Peyer's patch (tissue), 4 donors: ENCODE measurements at regions not wholly inside any gene's neighbourhood (a gene's known extent, or its start where the extent isn't known, plus 50 kb on each side); places are given as distances from the start of the nearest gene placed in this dataset.

Experiments
- POLR2A ChIP-seq, 2 donors: fragments of 450-650 bp; IDR thresholded peaks; one replicate each; pipeline ENCODE4 v1.5.1; 2017; ENCODE audit warnings: antibody characterized with exemption in 2 of 2, mild to moderate bottlenecking in 2 of 2, moderate library complexity in 2 of 2
- TF ChIP-seq, protein P1 (sequence below), 6 experiments: fragments of 450-650 bp in 4 of 6; fragments of 200-600 bp in 2 of 6; sonication (generic) in 1 of 6; IDR thresholded peaks; one replicate each; pipeline ENCODE4 v1.5.1; 2017 to 2019; ENCODE audit warnings: antibody characterized with exemption in 6 of 6, mild to moderate bottlenecking in 3 of 6, moderate library complexity in 1 of 6

DNA sequence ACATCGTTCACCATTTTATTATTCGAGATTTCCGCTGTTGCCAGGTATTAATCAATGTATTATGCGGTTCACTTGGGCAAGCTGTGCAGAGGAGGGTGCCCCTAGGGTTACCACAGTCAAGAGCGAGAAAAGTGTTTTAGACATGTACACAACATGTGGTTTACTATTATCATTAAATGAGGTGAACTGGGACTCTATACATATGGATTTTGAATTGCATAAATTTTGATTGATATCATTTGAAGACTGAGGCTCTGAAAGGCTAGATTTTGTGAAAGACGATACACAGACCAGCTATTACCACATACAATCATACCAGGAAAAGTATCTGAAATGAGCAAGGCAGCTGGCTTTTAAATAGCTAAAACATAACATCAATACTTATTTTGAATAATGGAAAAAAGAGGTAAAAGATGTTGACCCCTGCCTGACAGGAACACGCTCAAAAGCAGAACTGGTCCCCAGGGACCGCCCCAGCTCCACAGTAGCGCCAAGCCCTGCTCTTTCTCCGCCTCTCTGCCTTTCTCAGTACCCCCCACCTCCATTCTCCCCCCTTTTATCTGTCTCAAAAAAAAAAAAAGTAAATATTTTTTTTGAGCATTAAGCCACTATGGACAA is 413.4 kb upstream of the MKI67 start:
- TF ChIP-seq POLR2A (IDR thresholded peaks at IDR 0.05) = no peak
- TF ChIP-seq, protein P1, sequence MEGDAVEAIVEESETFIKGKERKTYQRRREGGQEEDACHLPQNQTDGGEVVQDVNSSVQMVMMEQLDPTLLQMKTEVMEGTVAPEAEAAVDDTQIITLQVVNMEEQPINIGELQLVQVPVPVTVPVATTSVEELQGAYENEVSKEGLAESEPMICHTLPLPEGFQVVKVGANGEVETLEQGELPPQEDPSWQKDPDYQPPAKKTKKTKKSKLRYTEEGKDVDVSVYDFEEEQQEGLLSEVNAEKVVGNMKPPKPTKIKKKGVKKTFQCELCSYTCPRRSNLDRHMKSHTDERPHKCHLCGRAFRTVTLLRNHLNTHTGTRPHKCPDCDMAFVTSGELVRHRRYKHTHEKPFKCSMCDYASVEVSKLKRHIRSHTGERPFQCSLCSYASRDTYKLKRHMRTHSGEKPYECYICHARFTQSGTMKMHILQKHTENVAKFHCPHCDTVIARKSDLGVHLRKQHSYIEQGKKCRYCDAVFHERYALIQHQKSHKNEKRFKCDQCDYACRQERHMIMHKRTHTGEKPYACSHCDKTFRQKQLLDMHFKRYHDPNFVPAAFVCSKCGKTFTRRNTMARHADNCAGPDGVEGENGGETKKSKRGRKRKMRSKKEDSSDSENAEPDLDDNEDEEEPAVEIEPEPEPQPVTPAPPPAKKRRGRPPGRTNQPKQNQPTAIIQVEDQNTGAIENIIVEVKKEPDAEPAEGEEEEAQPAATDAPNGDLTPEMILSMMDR (IDR thresholded peaks at IDR 0.05) = no peak
